IPS-11a (cell line): ENCODE measurements at regions not wholly inside any gene's neighbourhood (a gene's known extent, or its start where the extent isn't known, plus 50 kb on each side); places are given as distances from the start of the nearest gene placed in this dataset.
"Not testable (repeated sequence)": the region's sequence is repeated elsewhere in the genome, so short reads cannot be mapped to it uniquely, and the experiment has no call there.

Experiments used
- H3K4me3 ChIP-seq: one replicate; pipeline ENCODE4 v1.5.1; 2013; ENCODE audit warnings: low read depth, low read length, control low read depth

DNA sequence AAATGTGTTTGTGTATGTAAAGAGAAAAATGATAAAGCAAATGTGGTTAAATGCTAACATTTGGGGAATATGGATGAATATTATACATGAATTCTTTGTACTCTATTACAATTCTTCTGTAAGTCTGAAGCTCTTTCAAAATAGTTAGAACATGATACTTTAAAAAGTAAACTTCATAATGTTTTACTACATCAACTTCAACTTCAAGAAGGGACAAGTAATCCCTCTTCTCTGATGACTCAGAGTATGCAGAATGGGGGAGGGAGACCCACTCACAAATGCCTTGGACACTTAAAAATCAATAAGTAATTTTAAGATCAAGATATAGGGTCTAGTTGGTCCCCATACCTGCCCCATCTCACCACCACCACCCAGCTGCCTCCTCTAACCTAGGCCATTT is 162.4 kb downstream of the ESM1 start:
- H3K4me3 ChIP-seq: no peak overlapping the region

DNA sequence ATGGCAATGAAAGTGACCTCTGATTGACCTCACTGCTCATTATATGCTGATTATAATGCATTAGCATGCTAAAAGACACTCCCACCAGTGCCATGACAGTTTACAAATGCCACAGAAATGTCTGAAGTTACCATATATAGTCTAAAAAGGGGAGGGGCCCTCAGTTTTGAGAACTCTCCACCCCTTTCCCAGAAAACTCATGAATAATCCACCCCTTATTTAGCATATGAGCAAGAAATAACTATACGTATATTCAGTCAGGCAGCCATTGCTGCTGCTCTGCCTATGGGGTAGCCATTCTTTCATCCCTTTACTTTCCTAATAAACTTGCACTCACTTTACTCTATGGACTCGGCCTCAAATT is 163.1 kb downstream of the ESM1 start:
- no peak overlapping the region for H3K4me3 ChIP-seq

GRCh38 chr5:54821445-54822323 is 163.7 kb downstream of the ESM1 start:
- no peak overlapping the region for H3K4me3 ChIP-seq

DNA sequence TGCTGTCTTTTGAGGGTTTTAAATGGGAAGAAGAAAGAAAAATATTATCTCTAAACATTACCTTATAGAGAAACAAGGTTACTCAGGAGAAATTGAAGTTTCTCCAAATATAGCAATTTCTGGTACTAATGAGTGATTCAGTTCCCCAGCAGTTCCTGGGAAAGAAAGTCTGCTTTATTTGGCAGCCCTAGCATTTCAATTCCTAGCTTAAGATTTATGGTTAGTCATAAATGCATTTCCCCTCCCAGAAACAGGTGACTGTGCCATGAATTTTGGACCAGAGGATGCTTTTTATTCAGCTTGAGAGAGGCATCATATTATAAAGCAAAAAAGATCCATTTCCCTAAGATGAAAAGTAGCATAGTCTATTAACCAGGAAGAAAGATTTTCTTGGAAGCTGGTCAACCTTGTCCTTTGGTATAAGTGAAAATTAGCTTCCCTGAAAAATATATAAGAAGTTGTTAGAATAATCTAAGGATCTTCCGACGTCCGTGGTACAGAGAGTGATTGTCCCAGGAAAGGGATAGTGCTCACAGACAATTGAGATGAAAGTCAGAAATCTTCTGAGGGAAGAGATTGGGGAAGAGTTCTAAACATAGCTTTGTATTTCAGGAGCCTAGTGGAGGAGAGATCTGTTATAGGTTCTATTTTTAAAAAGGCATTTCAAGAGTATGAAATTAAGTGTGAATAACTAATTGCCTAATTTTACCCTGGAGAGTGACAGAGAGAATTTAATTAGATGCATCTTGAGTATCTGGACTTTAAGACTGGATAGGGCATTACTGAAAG is 164.9 kb downstream of the ESM1 start:
- no peak overlapping the region for H3K4me3 ChIP-seq

DNA sequence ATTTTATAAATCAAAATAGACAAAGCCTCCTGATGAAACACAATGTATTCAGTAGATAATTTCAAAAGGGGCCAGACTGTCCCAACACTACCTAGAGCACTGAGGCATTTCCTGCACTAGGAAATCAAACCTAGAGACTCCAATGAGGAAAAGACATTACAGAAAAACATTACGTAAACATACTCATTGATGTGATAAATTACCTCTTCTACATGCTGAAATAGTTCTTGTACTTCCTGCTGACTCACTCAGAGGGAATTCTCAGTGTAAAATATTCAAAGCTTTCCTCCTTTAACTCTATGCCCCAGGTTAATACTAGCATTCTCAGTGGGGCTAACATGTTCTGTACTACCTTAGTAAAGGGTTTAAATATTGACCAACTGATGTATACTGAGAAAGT is 178.0 kb downstream of the ESM1 start:
- H3K4me3 ChIP-seq: no peak overlapping the region

- H3K4me3 ChIP-seq: no peak overlapping the region
Observed at GRCh38 chr5:54804521-54804920, 180.9 kb downstream of the ESM1 start.

- H3K4me3 ChIP-seq: no peak overlapping the region
Observed at GRCh38 chr5:54804086-54804485, 181.3 kb downstream of the ESM1 start.

DNA sequence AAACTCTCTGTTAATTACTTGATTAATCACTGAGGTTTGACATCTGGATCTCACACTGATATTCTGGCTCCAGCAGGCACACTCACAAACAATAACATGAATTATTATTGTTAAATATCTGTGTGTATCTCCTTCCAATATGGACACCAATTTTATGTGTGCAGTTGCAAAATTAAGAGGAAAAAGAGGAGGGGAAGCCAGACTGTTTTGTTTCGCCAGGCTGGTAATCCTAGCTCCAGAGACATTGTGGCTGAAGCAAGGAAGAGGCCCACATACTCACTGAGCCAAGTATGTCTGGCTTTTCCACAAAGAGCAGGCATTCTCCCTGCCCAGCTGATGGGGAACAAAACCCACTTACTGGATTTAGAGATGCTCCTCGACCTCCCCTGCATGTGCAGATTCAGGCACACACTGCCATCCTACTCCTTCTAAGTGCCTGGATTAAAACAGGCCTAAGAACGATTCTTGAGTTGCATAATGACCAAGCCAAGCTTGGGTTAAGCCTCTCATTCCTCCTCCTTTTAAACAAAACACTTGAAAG is 181.9 kb downstream of the ESM1 start:
- H3K4me3 ChIP-seq: no peak overlapping the region

DNA sequence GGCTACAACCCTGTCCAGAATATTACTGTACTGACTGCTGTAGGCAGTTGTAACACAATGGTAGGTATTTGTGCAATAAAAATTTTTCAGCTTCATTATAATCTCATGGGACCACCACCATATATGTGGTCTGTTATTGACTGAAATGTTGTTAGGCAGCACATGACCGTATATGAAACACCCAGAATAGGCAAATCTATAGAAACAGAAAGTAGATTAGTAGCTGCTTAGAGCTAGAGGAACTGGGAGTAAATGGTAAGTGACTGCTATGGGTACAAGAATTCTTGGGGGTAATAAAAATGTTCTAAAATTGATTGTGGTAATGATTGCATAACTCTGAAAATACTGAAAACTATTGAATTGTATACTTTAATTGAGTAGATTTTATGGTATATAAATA is 185.7 kb downstream of the ESM1 start:
- no peak overlapping the region for H3K4me3 ChIP-seq

- H3K4me3 ChIP-seq: no peak overlapping the region
Observed at GRCh38 chr5:54795777-54796176, 189.6 kb downstream of the ESM1 start.

DNA sequence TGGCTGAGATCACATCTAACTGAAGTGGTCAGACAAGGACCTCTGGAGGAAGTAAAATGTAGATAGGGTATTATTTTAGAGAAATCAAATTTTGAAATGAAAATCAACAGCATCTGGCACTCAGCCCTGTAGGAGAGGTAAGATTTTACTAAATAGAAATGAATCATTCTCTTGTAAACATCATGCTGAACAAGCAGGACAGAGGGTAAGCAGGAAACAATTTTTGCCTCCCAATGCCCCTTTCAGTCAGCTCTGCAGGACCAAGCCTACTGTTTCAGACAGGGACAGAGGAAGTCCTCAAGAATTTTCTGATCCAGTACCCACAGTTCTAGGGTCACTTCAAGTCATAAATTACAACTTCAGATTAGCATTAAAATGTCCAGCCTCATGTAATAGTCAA is 190.1 kb downstream of the ESM1 start:
- H3K4me3 ChIP-seq: no peak overlapping the region

DNA sequence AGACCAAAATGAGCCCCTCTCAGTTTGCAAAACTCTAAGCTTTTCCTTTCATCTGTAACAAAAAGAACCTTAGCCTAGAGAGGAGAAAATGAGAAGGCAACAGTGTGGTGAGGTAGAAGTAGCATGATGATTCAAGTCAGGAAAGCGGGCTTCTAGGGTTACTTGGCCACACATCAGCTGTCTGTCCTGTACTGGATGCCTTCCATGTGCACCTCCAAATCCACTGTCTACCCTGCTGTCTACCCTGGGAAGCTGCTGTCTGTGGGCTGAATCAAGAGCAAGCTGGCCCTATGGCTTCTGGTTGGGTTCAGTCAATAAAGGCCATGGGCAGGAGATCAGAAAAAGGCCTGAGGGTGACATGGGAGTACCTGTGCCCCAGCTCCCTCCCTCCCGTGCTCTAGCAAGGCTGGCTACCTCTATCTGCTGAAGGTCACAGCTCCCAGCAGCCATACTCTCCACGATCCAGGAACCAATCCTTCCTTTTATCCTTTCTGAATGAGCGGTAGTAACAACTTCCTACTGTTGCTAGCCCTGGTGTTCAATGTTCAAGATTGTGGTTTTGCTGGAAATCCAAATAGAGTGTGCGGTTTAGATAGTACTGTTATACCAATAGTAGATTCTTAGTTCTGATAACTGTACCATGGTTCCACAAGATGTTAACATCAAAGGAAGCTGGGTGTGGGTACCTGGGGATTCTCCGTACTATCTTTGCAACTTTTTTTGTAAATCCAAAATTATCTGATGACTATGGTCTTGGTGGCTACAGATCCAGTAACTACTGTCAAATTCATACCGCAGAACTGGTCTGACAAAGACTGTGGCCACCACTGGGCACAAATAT is 191.0 kb downstream of the ESM1 start:
- no peak overlapping the region for H3K4me3 ChIP-seq

- no peak overlapping the region for H3K4me3 ChIP-seq
Observed at GRCh38 chr5:54793468-54794134, 191.8 kb downstream of the ESM1 start.

DNA sequence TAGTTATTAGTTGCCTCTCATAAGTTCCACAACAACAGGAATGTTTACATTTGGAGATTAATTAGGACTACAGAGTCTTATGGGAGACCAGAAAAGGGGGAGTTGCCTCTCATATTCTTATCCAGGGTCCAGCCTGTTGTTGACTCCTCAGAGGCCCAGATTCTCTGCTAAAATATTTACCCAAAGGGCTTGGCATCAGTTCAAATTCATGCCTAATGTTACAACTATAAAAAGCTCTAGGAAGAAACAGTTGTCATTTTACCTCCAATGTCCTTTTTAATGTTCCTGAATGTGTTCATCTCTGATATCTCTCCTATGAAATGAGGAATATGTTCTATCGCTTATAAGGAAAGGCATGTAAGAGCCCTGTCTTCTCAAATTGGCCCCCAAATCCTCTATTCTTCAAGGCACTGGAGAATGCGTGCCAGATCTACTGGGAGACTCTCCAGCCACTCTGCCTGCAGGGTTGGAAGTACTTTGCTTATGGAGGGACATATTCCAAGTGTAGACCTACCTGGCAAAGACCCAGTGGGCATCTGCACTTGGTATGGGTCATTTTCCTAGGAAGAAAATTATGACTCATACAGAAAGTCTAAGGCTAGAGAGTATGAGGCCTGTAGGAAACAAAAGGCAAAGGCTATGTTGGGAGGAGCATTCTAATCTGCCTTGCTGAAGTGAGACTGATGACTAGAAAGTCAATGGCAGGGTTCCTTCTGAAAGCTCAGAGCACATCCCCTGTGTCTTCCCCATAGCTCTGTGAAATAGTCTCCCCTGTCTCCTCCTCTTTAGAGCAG is 192.6 kb downstream of the ESM1 start:
- no peak overlapping the region for H3K4me3 ChIP-seq

DNA sequence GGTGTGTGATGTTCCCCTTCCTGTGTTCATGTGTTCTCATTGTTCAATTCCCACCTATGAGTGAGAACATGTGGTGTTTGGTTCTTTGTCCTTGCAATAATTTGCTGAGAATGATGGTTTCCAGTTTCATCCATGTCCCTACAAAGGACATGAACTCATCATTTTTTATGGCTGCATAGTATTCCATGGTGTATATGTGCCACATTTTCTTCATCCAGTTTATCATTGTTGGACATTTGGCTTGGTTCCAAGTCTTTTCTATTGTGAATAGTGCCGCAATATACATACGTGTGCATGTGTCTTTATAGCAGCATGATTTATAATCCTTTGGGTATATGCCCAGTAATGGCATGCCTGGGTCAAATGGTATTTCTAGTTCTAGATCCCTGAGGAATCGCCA is 197.5 kb downstream of the ESM1 start:
- not testable (repeated sequence) for H3K4me3 ChIP-seq

GRCh38 chr5:54785729-54786591 is 199.4 kb downstream of the ESM1 start:
- H3K4me3 ChIP-seq: no peak overlapping the region

GRCh38 chr5:54778783-54779182 is 206.6 kb downstream of the ESM1 start:
- no peak overlapping the region for H3K4me3 ChIP-seq

DNA sequence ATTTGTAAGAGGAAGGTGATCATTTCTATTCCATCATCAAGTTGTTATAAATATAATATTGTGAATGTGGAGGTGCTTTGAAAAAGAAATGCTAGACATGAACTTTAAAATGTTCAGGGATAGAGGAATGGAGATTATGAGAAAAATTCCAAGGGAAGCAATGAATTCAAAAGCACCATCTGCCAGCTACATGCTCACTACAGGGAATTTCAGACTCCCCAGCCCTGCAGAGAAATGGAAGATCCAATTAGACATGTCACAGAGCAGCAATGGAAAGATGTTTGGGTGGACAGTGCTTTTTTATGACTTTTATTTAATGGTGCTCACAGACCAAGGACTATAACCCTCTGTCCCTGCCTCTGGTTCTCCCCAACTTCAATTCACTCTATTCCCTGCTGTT is 209.7 kb downstream of the ESM1 start:
- H3K4me3 ChIP-seq: no peak overlapping the region
